Stimulated activated naive CD4-positive, alpha-beta T cell (primary cell): ENCODE measurements at regions not wholly inside any gene's neighbourhood (a gene's known extent, or its start where the extent isn't known, plus 50 kb on each side); places are given as distances from the start of the nearest gene placed in this dataset.

Experiments
- DNase-seq, 6 experiments: peaks; one replicate each; lab custom pipeline; 2025; lab: John Stamatoyannopoulos, UW

GRCh38 chr16:7014756-7015155 is 317.9 kb upstream of the RBFOX1 start:
- DNase-seq: no peak

GRCh38 chr16:7013990-7014389 is 318.7 kb upstream of the RBFOX1 start:
- no peak for DNase-seq

GRCh38 chr16:7004266-7004665 is 328.4 kb upstream of the RBFOX1 start:
- DNase-seq: no peak

GRCh38 chr16:6993544-6993943 is 339.1 kb upstream of the RBFOX1 start:
- DNase-seq: no peak

GRCh38 chr16:6988846-6989245 is 343.8 kb upstream of the RBFOX1 start:
- DNase-seq: no peak

GRCh38 chr16:6977916-6978315 is 354.7 kb upstream of the RBFOX1 start:
- DNase-seq: no peak

GRCh38 chr16:6977291-6977690 is 355.4 kb upstream of the RBFOX1 start:
- no peak for DNase-seq

GRCh38 chr16:6976716-6977115 is 355.9 kb upstream of the RBFOX1 start:
- DNase-seq: no peak

- DNase-seq: no peak
Observed at GRCh38 chr16:6970171-6970857, 362.3 kb upstream of the RBFOX1 start.

GRCh38 chr16:6969594-6969993 is 363.1 kb upstream of the RBFOX1 start:
- DNase-seq: no peak

- no peak for DNase-seq
Observed at GRCh38 chr16:6967796-6968320, 364.8 kb upstream of the RBFOX1 start.

GRCh38 chr16:6966925-6967324 is 365.7 kb upstream of the RBFOX1 start:
- no peak for DNase-seq

- DNase-seq: no peak
Observed at GRCh38 chr16:6964679-6965078, 368.0 kb upstream of the RBFOX1 start.

- no peak for DNase-seq
Observed at GRCh38 chr16:6961704-6962103, 370.9 kb upstream of the RBFOX1 start.

GRCh38 chr16:6958184-6958583 is 374.5 kb upstream of the RBFOX1 start:
- DNase-seq: no peak

GRCh38 chr16:6957681-6958080 is 375.0 kb upstream of the RBFOX1 start:
- DNase-seq: no peak

GRCh38 chr16:6956511-6956910 is 376.1 kb upstream of the RBFOX1 start:
- DNase-seq: no peak

- no peak for DNase-seq
Observed at GRCh38 chr16:6955303-6955702, 377.3 kb upstream of the RBFOX1 start.

- DNase-seq: no peak
Observed at GRCh38 chr16:6949240-6949639, 383.4 kb upstream of the RBFOX1 start.

- DNase-seq: no peak
Observed at GRCh38 chr16:6947291-6947690, 385.4 kb upstream of the RBFOX1 start.

- DNase-seq: no peak
Observed at GRCh38 chr16:6946802-6947201, 385.8 kb upstream of the RBFOX1 start.

- no peak for DNase-seq
Observed at GRCh38 chr16:6946106-6946505, 386.5 kb upstream of the RBFOX1 start.

GRCh38 chr16:6940968-6941367 is 391.7 kb upstream of the RBFOX1 start:
- no peak for DNase-seq

GRCh38 chr16:6937641-6938040 is 395.0 kb upstream of the RBFOX1 start:
- DNase-seq: no peak
